Midbrain (tissue), 1 donor: ENCODE measurements at regions not wholly inside any gene's neighbourhood (a gene's known extent, or its start where the extent isn't known, plus 50 kb on each side); places are given as distances from the start of the nearest gene placed in this dataset.
A peak's percentile ranks its signal among the peaks of the same experiment; 100 is the strongest.
"Not testable (repeated sequence)": the region's sequence is repeated elsewhere in the genome, so short reads cannot be mapped to it uniquely, and the experiment has no call there.

Experiments
- DNase-seq: peaks from one replicate; lab custom pipeline; 2025; lab: John Stamatoyannopoulos, UW

GRCh38 chr5:1635477-1635876, 111.7 kb upstream of the LPCAT1 start:
- DNase-seq: not testable (repeated sequence)

- DNase-seq: no peak
Measured at GRCh38 chr5:1634337-1634661, 110.5 kb upstream of the LPCAT1 start.

- peak; percentile 88 for DNase-seq
Measured at GRCh38 chr5:1633605-1634336, 110.0 kb upstream of the LPCAT1 start.

- not testable (repeated sequence) for DNase-seq
Measured at GRCh38 chr5:1631004-1631403, 107.2 kb upstream of the LPCAT1 start.

GRCh38 chr5:1626397-1626796, 102.6 kb upstream of the LPCAT1 start:
- DNase-seq: not testable (repeated sequence)

- not testable (repeated sequence) for DNase-seq
Measured at GRCh38 chr5:1619531-1619930, 95.8 kb upstream of the LPCAT1 start.

- not testable (repeated sequence) for DNase-seq
Measured at GRCh38 chr5:1618296-1618865, 94.6 kb upstream of the LPCAT1 start.

- DNase-seq: not testable (repeated sequence)
Measured at GRCh38 chr5:1617236-1617755, 93.5 kb upstream of the LPCAT1 start.

- DNase-seq: not testable (repeated sequence)
Measured at GRCh38 chr5:1613515-1613914, 89.8 kb upstream of the LPCAT1 start.

- not testable (repeated sequence) for DNase-seq
Measured at GRCh38 chr5:1610526-1610925, 86.8 kb upstream of the LPCAT1 start.

- DNase-seq: not testable (repeated sequence)
Measured at GRCh38 chr5:1609111-1609510, 85.4 kb upstream of the LPCAT1 start.

- DNase-seq: not testable (repeated sequence)
Measured at GRCh38 chr5:1608336-1608735, 84.6 kb upstream of the LPCAT1 start.

- not testable (repeated sequence) for DNase-seq
Measured at GRCh38 chr5:1606951-1607350, 83.2 kb upstream of the LPCAT1 start.

- not testable (repeated sequence) for DNase-seq
Measured at GRCh38 chr5:1603916-1604315, 80.2 kb upstream of the LPCAT1 start.

GRCh38 chr5:1601565-1601964, 77.8 kb upstream of the LPCAT1 start:
- not testable (repeated sequence) for DNase-seq

GRCh38 chr5:1598950-1599737, 75.4 kb upstream of the LPCAT1 start:
- peak; percentile 4 for DNase-seq

- not testable (repeated sequence) for DNase-seq
Measured at GRCh38 chr5:1597093-1597473, 73.3 kb upstream of the LPCAT1 start.

- DNase-seq: not testable (repeated sequence)
Measured at GRCh38 chr5:1596462-1597092, 72.8 kb upstream of the LPCAT1 start.

- DNase-seq: peak; percentile 45
Measured at GRCh38 chr5:1594357-1595106, 70.8 kb upstream of the LPCAT1 start.

GRCh38 chr5:1593903-1594356, 70.2 kb upstream of the LPCAT1 start:
- no peak for DNase-seq

- not testable (repeated sequence) for DNase-seq
Measured at GRCh38 chr5:1588071-1588694, 64.4 kb upstream of the LPCAT1 start.
